Dendritic cell treated with granulocyte-macrophage colony-stimulating factor and Interleukin-4, amounts not matched to agents 40 ng/mL and 50 ng/mL, for 4 days (primary cell): ENCODE measurements at regions not wholly inside any gene's neighbourhood (a gene's known extent, or its start where the extent isn't known, plus 50 kb on each side); places are given as distances from the start of the nearest gene placed in this dataset.

Experiments used
- H3K27ac Mint-ChIP-seq: one replicate; pipeline ENCODE4 v1.8.0; 2022; ENCODE audit warnings: mild to moderate bottlenecking, mixed read lengths
- H3K27me3 Mint-ChIP-seq: one replicate; pipeline ENCODE4 v1.8.0; 2022; ENCODE audit warnings: mild to moderate bottlenecking, mixed read lengths
- H3K36me3 Mint-ChIP-seq: one replicate; pipeline ENCODE4 v1.8.0; 2022; ENCODE audit warnings: low read depth, mixed read lengths
- H3K4me1 Mint-ChIP-seq: one replicate; pipeline ENCODE4 v1.8.0; 2022; ENCODE audit warnings: low read depth, mixed read lengths
- H3K4me3 Mint-ChIP-seq: one replicate; pipeline ENCODE4 v1.8.0; 2022; ENCODE audit warnings: mild to moderate bottlenecking, moderate library complexity, mixed read lengths
- H3K9me3 Mint-ChIP-seq: one replicate; pipeline ENCODE4 v1.8.0; 2022; ENCODE audit warnings: mixed read lengths
- intact Hi-C: fragments of 100-400 bp; cut with micrococcal nuclease; formaldehyde crosslinking; loops from one replicate; pipeline ENCODE4 v1.15.0; 2022

- H3K4me3 Mint-ChIP-seq, result no peak overlapping the region
- no peaks in the 10 kb centered on the region for H3K9me3 Mint-ChIP-seq
- intact Hi-C loops, result no loop called here
- no peak overlapping the region for H3K27ac Mint-ChIP-seq
- no peaks in the 10 kb centered on the region for H3K4me1 Mint-ChIP-seq
- no peaks in the 10 kb centered on the region for H3K27me3 Mint-ChIP-seq
- no peaks in the 10 kb centered on the region for H3K36me3 Mint-ChIP-seq
These were observed 66.2 kb upstream of the PGRMC2 start for GRCh38 chr4:128353791-128354190.

- no peaks in the 10 kb centered on the region for H3K27me3 Mint-ChIP-seq
- H3K9me3 Mint-ChIP-seq, result no peaks in the 10 kb centered on the region
- H3K4me3 Mint-ChIP-seq, result no peak overlapping the region
- intact Hi-C loops, result no loop called here
- no peak overlapping the region for H3K27ac Mint-ChIP-seq
- H3K4me1 Mint-ChIP-seq, result no peaks in the 10 kb centered on the region
- no peaks in the 10 kb centered on the region for H3K36me3 Mint-ChIP-seq
These were observed 63.9 kb upstream of the PGRMC2 start for GRCh38 chr4:128351502-128351901.

- no peaks in the 10 kb centered on the region for H3K36me3 Mint-ChIP-seq
- H3K4me3 Mint-ChIP-seq, result no peak overlapping the region
- no peaks in the 10 kb centered on the region for H3K9me3 Mint-ChIP-seq
- H3K27ac Mint-ChIP-seq, result no peak overlapping the region
- no peaks in the 10 kb centered on the region for H3K27me3 Mint-ChIP-seq
- no peaks in the 10 kb centered on the region for H3K4me1 Mint-ChIP-seq
- intact Hi-C loops, result no loop called here
These were observed 62.9 kb upstream of the PGRMC2 start for GRCh38 chr4:128350449-128351045.

GRCh38 chr4:128349921-128350320 lies 62.3 kb upstream of the PGRMC2 start:
- intact Hi-C loops, result no loop called here
- Mint-ChIP-seq H3K36me3 (no peaks in the 10 kb centered on the region), H3K9me3 (no peaks in the 10 kb centered on the region), H3K27ac (no peak overlapping the region), H3K4me1 (no peaks in the 10 kb centered on the region), H3K27me3 (no peaks in the 10 kb centered on the region), H3K4me3 (no peak overlapping the region)

- intact Hi-C loops, result no loop called here
- Mint-ChIP-seq H3K4me3 (no peak overlapping the region), H3K27me3 (no peaks in the 10 kb centered on the region), H3K4me1 (no peaks in the 10 kb centered on the region), H3K36me3 (no peaks in the 10 kb centered on the region), H3K9me3 (no peaks in the 10 kb centered on the region), H3K27ac (no peak overlapping the region)
These were observed 60.5 kb upstream of the PGRMC2 start for GRCh38 chr4:128347930-128348660.

GRCh38 chr4:128347175-128347868 lies 59.7 kb upstream of the PGRMC2 start:
- Mint-ChIP-seq H3K27ac (no peak overlapping the region), H3K9me3 (peaks cover 5% of the 10 kb centered on the region), H3K4me3 (no peak overlapping the region)

GRCh38 chr4:128346054-128346716 lies 58.6 kb upstream of the PGRMC2 start:
- Mint-ChIP-seq H3K9me3 (peaks cover 15% of the 10 kb centered on the region), H3K4me1 (no peaks in the 10 kb centered on the region), H3K36me3 (no peaks in the 10 kb centered on the region), H3K4me3 (no peak overlapping the region), H3K27me3 (no peaks in the 10 kb centered on the region), H3K27ac (no peak overlapping the region)
- intact Hi-C loops, result no loop called here

More at GRCh38 chr4:128347175-128347868, 59.7 kb upstream of the PGRMC2 start:
- Mint-ChIP-seq H3K4me1 (no peaks in the 10 kb centered on the region), H3K36me3 (no peaks in the 10 kb centered on the region), H3K27me3 (no peaks in the 10 kb centered on the region)
- intact Hi-C loops, result no loop called here

- Mint-ChIP-seq H3K9me3 (peaks cover 19% of the 10 kb centered on the region), H3K4me1 (no peaks in the 10 kb centered on the region), H3K27me3 (no peaks in the 10 kb centered on the region), H3K27ac (no peak overlapping the region), H3K4me3 (no peak overlapping the region), H3K36me3 (no peaks in the 10 kb centered on the region)
- intact Hi-C loops, result no loop called here
These were observed 58.0 kb upstream of the PGRMC2 start for GRCh38 chr4:128345650-128346049.

GRCh38 chr4:128342762-128343161 lies 55.1 kb upstream of the PGRMC2 start:
- no peaks in the 10 kb centered on the region for H3K4me1 Mint-ChIP-seq
- H3K4me3 Mint-ChIP-seq, result no peak overlapping the region
- no peaks in the 10 kb centered on the region for H3K27me3 Mint-ChIP-seq
- no peaks in the 10 kb centered on the region for H3K36me3 Mint-ChIP-seq
- H3K27ac Mint-ChIP-seq, result no peak overlapping the region
- H3K9me3 Mint-ChIP-seq, result peaks cover 19% of the 10 kb centered on the region
- intact Hi-C loops, result no loop called here

- intact Hi-C loops, result no loop called here
- H3K27ac Mint-ChIP-seq, result no peak overlapping the region
- no peaks in the 10 kb centered on the region for H3K4me1 Mint-ChIP-seq
- peaks cover 19% of the 10 kb centered on the region for H3K9me3 Mint-ChIP-seq
- no peaks in the 10 kb centered on the region for H3K27me3 Mint-ChIP-seq
- no peaks in the 10 kb centered on the region for H3K36me3 Mint-ChIP-seq
- no peak overlapping the region for H3K4me3 Mint-ChIP-seq
These were observed 54.0 kb upstream of the PGRMC2 start for GRCh38 chr4:128341634-128342033.

GRCh38 chr4:128338634-128339355 lies 51.2 kb upstream of the PGRMC2 start:
- H3K36me3 Mint-ChIP-seq, result no peaks in the 10 kb centered on the region
- H3K4me1 Mint-ChIP-seq, result no peaks in the 10 kb centered on the region
- intact Hi-C loops, result no loop called here
- H3K27ac Mint-ChIP-seq, result no peak overlapping the region
- H3K9me3 Mint-ChIP-seq, result peaks cover 19% of the 10 kb centered on the region
- H3K4me3 Mint-ChIP-seq, result no peak overlapping the region
- no peaks in the 10 kb centered on the region for H3K27me3 Mint-ChIP-seq

GRCh38 chr4:128337863-128338262 lies 50.2 kb upstream of the PGRMC2 start:
- intact Hi-C loops, result no loop called here

More at GRCh38 chr4:128337863-128338262, 50.2 kb upstream of the PGRMC2 start:
- no peak overlapping the region for H3K4me3 Mint-ChIP-seq
- peaks cover 19% of the 10 kb centered on the region for H3K9me3 Mint-ChIP-seq
- H3K27me3 Mint-ChIP-seq, result no peaks in the 10 kb centered on the region
- no peaks in the 10 kb centered on the region for H3K4me1 Mint-ChIP-seq
- H3K27ac Mint-ChIP-seq, result no peak overlapping the region
- no peaks in the 10 kb centered on the region for H3K36me3 Mint-ChIP-seq
